ENCODE measurements at regions not wholly inside any gene's neighbourhood (a gene's known extent, or its start where the extent isn't known, plus 50 kb on each side); places are given as distances from the start of the nearest gene placed in this dataset.

GRCh38 chr13:65417953-65418352, 1812.2 kb downstream of the PCDH9 start:
- no TSS peak for BruUV-seq (replicated peaks)

DNA sequence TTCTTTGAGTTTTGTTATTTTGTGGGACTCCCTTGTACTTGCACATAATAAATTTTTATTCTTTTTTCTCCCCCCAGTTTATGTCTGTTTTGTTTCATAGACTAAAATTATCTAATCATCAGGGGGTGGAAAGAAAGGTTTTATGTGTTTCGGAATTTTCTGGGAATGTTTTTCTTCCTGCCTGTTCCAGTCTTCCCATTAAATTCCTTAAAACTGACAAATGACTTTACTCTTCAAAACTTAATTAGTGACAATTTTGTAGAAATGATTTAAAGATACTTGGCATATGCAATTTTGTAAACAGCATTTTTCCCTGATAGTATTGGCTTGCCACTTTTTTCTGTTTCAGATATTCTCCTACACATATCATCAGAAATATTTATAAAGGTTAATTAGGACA, 1813.4 kb downstream of the PCDH9 start:
- H2AFZ ChIP-seq (ENCODE audit: control insufficient read depth, low read depth, low read length) = no peak overlapping the region
- ChIA-PET SMC1A (ENCODE audit: uncharacterized antibody, unreplicated experiment) (no interaction called here), RAD21 (ENCODE audit: unreplicated experiment) (no interaction called here), CTCF (no interaction called here), POLR2A (no interaction called here)
- no peaks in the 10 kb centered on the region for H3K27me3 ChIP-seq (replicated peaks in 1 of 2; ENCODE audit: control insufficient read depth in 2 of 2, insufficient read depth in 2 of 2, low read length in 1 of 2)
- ATAC-seq (no peak), DNase-seq (ENCODE audit: low read depth, low spot score) (no peak), FAIRE-seq (no peak)
- H4K20me1 ChIP-seq (ENCODE audit: control insufficient read depth, insufficient read depth) = no peaks in the 10 kb centered on the region
- intact Hi-C loops (cut with micrococcal nuclease; ENCODE audit: unreplicated experiment) = no loop called here
- H3K4me3 ChIP-seq = no peak overlapping the region
- H3K79me2 ChIP-seq (ENCODE audit: control insufficient read depth, insufficient read depth, low read length) = no peaks in the 10 kb centered on the region
- 35% methylated on average over 1 of the region's 1 CpG for WGBS (ENCODE audit: insufficient coverage, insufficient replicate concordance, low lambda C conversion rate, missing lambda C conversion rate)
- H3K4me2 ChIP-seq (ENCODE audit: control insufficient read depth, insufficient read depth) = no peak overlapping the region
- H3K9me3 ChIP-seq (replicated peaks; ENCODE audit: control insufficient read depth, insufficient read depth, low read length) = no peaks in the 10 kb centered on the region
- TF ChIP-seq ATF7 (IDR thresholded peaks at IDR 0.05; ENCODE audit: low read depth) = no peak
- TF ChIP-seq WRNIP1 (IDR thresholded peaks at IDR 0.05; ENCODE audit: borderline replicate concordance, low read depth, low read length) = no peak
- TF ChIP-seq ZBTB11 (CRISPR knock-in tag; IDR thresholded peaks at IDR 0.05) = no peak
- in situ Hi-C loops (cut with MboI) = no loop called here
- H3K4me1 ChIP-seq (ENCODE audit: control insufficient read depth, insufficient read depth, low read length) = no peaks in the 10 kb centered on the region
- BruUV-seq (replicated peaks) = no TSS peak
- no peak overlapping the region for H3K27ac ChIP-seq (ENCODE audit: control insufficient read depth, insufficient read depth)
- H3K36me3 ChIP-seq (ENCODE audit: control insufficient read depth in 2 of 2, insufficient read depth in 2 of 2, low read length in 1 of 2) = no peaks in the 10 kb centered on the region
- H3K9ac ChIP-seq (ENCODE audit: control insufficient read depth, insufficient read depth, low read length) = no peak overlapping the region

More at GRCh38 chr13:65417953-65418352, 1812.2 kb downstream of the PCDH9 start:
- ChIA-PET POLR2A (no interaction called here), CTCF (interaction anchor here (0.6 to 1.2 kb wide), 3 partner anchors 44 to 124 kb away, joined by 3 read pairs; no protein-coding TSS in a partner anchor), SMC1A (ENCODE audit: uncharacterized antibody, unreplicated experiment) (interaction anchor here (0.8 to 1.2 kb wide), 2 partner anchors 26 to 218 kb away, joined by 3 to 4 read pairs; no protein-coding TSS in a partner anchor), RAD21 (ENCODE audit: unreplicated experiment) (interaction anchor here (0.5 to 1.2 kb wide), 2 partner anchors 37 to 1182 kb away, joined by 4 read pairs; no protein-coding TSS in a partner anchor)
- ATAC-seq (no peak), DNase-seq (ENCODE audit: low read depth, low spot score) (no peak), FAIRE-seq (no peak)
- Histone ChIP-seq H3K27me3 (replicated peaks in 1 of 2; ENCODE audit: control insufficient read depth in 2 of 2, insufficient read depth in 2 of 2, low read length in 1 of 2) (no peaks in the 10 kb centered on the region), H4K20me1 (ENCODE audit: control insufficient read depth, insufficient read depth) (no peaks in the 10 kb centered on the region), H2AFZ (ENCODE audit: control insufficient read depth, low read depth, low read length) (no peak overlapping the region), H3K9me3 (replicated peaks; ENCODE audit: control insufficient read depth, insufficient read depth, low read length) (no peaks in the 10 kb centered on the region), H3K36me3 (ENCODE audit: control insufficient read depth in 2 of 2, insufficient read depth in 2 of 2, low read length in 1 of 2) (no peaks in the 10 kb centered on the region), H3K9ac (ENCODE audit: control insufficient read depth, insufficient read depth, low read length) (no peak overlapping the region), H3K4me2 (ENCODE audit: control insufficient read depth, insufficient read depth) (no peak overlapping the region), H3K4me1 (ENCODE audit: control insufficient read depth, insufficient read depth, low read length) (no peaks in the 10 kb centered on the region), H3K79me2 (ENCODE audit: control insufficient read depth, insufficient read depth, low read length) (no peaks in the 10 kb centered on the region), H3K27ac (ENCODE audit: control insufficient read depth, insufficient read depth) (no peak overlapping the region), H3K4me3 (no peak overlapping the region)
- WGBS (ENCODE audit: insufficient coverage, insufficient replicate concordance, low lambda C conversion rate, missing lambda C conversion rate) = 0% methylated on average over 1 of the region's 1 CpG
- in situ Hi-C loops (cut with MboI) (no loop called here), intact Hi-C loops (cut with micrococcal nuclease; ENCODE audit: unreplicated experiment) (no loop called here)
- TF ChIP-seq SUPT20H (IDR thresholded peaks at IDR 0.05; ENCODE audit: borderline replicate concordance, control insufficient read depth, low read depth, low read length) (no peak), HDGF (IDR thresholded peaks at IDR 0.05) (no peak), ESRRA (IDR thresholded peaks at IDR 0.05; ENCODE audit: low read length) (no peak), NFYA (IDR thresholded peaks at IDR 0.05; ENCODE audit: borderline replicate concordance, low read depth, low read length) (no peak), ZNF207 (IDR thresholded peaks at IDR 0.05; ENCODE audit: borderline replicate concordance) (no peak)
